H1 (cell line): ENCODE measurements at regions not wholly inside any gene's neighbourhood (a gene's known extent, or its start where the extent isn't known, plus 50 kb on each side); places are given as distances from the start of the nearest gene placed in this dataset.
A peak's percentile ranks its signal among the peaks of the same experiment; 100 is the strongest.

Source experiments
- CTCF ChIA-PET: fragments of 300-600 bp; sonication (Branson Sonifier 250); formaldehyde crosslinking; loops from one replicate; lab custom pipeline; 2021; ENCODE audit not compliant: partially characterized antibody; lab: Charles Lee
- POLR2A ChIA-PET: fragments of 300-600 bp; sonication (Branson Sonifier 250); formaldehyde crosslinking; loops from one replicate; lab custom pipeline; 2021; ENCODE audit warnings: inconsistent platforms; ENCODE audit not compliant: partially characterized antibody; lab: Charles Lee
- DNase-seq, 2 experiments: peaks; one replicate each; pipeline versions ENCODE4 v3.0.0 to v3.0.0-alpha.2; 2010 to 2022; ENCODE audit warnings: low spot score in 2 of 2, low read depth in 1 of 2, mixed read lengths in 1 of 2
- FAIRE-seq: peaks from 2 replicates; lab custom pipeline; 2011; peaks lifted over from hg19 to GRCh38; lab: Jason Lieb, UNC
- H2AFZ ChIP-seq: 2 replicates; pipeline ENCODE4 v1.8.1; 2012; ENCODE audit warnings: low read length, inconsistent platforms
- H2AK5ac ChIP-seq: 2 replicates; pipeline ENCODE4 v1.6.1; 2013; ENCODE audit warnings: low read depth, low read length
- H2BK120ac ChIP-seq: replicated peaks from 2 replicates; pipeline ENCODE3; 2013; ENCODE audit warnings: low read depth, low read length, inconsistent platforms
- H2BK12ac ChIP-seq: 2 replicates; pipeline ENCODE4 v1.6.1; 2013; ENCODE audit warnings: low read depth, low read length
- H2BK15ac ChIP-seq: 2 replicates; pipeline ENCODE4 v1.6.1; 2013; ENCODE audit warnings: low read length
- H2BK20ac ChIP-seq: 2 replicates; pipeline ENCODE4 v1.6.1; 2013; ENCODE audit warnings: low read length
- H2BK5ac ChIP-seq: 2 replicates; pipeline ENCODE4 v1.6.1; 2013; ENCODE audit warnings: low read depth, low read length
- H3K14ac ChIP-seq: 2 replicates; pipeline ENCODE4 v1.6.1; 2013; ENCODE audit warnings: inconsistent platforms; ENCODE audit not compliant: insufficient read length
- H3K18ac ChIP-seq: 2 replicates; pipeline ENCODE4 v1.6.1; 2013; ENCODE audit warnings: low read length; ENCODE audit errors: extremely low read depth
- H3K23ac ChIP-seq: 2 replicates; pipeline ENCODE4 v1.6.1; 2013; ENCODE audit warnings: inconsistent platforms; ENCODE audit not compliant: insufficient read length
- H3K23me2 ChIP-seq: 2 replicates; pipeline ENCODE4 v1.6.1; 2013; ENCODE audit warnings: low read depth, low read length
- H3K27ac ChIP-seq: 2 replicates; pipeline ENCODE4 v1.6.1; 2011; ENCODE audit warnings: low read depth, low read length, inconsistent platforms
- H3K27me3 ChIP-seq, 4 experiments: replicated peaks in 1 of 4; 1 replicate in 1 of 4; 2 replicates in 3 of 4; pipeline versions ENCODE4 v1.6.1 to v1.8.1; 2011 to 2013; ENCODE audit warnings: low read length in 3 of 4, mild to moderate bottlenecking in 3 of 4, inconsistent platforms in 2 of 4, mixed read lengths in 2 of 4, moderate library complexity in 1 of 4; ENCODE audit not compliant: control insufficient read depth in 3 of 4, insufficient read depth in 3 of 4; ENCODE audit errors: extremely low read depth in 1 of 4
- H3K36me3 ChIP-seq, 4 experiments: 2 replicates each; pipeline versions ENCODE4 v1.6.1 to v1.8.1; 2011 to 2013; ENCODE audit warnings: mild to moderate bottlenecking in 4 of 4, low read length in 3 of 4, moderate library complexity in 2 of 4, control low read depth in 1 of 4, inconsistent platforms in 1 of 4; ENCODE audit not compliant: insufficient read depth in 4 of 4, control insufficient read depth in 2 of 4
- H3K4ac ChIP-seq: replicated peaks from 2 replicates; pipeline ENCODE3; 2013; ENCODE audit warnings: low read length, low read depth, mixed read lengths, inconsistent platforms; ENCODE audit not compliant: insufficient read length
- H3K4me1 ChIP-seq, 4 experiments: replicated peaks in 1 of 4; 1 replicate in 1 of 4; 2 replicates in 3 of 4; pipeline versions ENCODE4 v1.6.1 to v1.8.1; 2011 to 2013; ENCODE audit warnings: low read length in 3 of 4, inconsistent platforms in 2 of 4, mixed read lengths in 1 of 4; ENCODE audit not compliant: insufficient read depth in 4 of 4, control insufficient read depth in 3 of 4
- H3K4me2 ChIP-seq, 2 experiments: 2 replicates each; pipeline versions ENCODE4 v1.6.1 to v1.8.1; 2011 to 2013; ENCODE audit warnings: low read depth in 2 of 2, low read length in 2 of 2, control low read depth in 1 of 2, inconsistent platforms in 1 of 2, mild to moderate bottlenecking in 1 of 2; ENCODE audit not compliant: insufficient read depth in 1 of 2
- H3K4me3 ChIP-seq, 4 experiments: fragments of 200-600, 300-600 bp in 1 of 4; sonication (generic), shearing (Covaris generic), sonication (Bioruptor Twin) in 1 of 4; 2 replicates each; pipeline versions ENCODE4 v1.5.1 to v1.8.1; 2011 to 2016; ENCODE audit warnings: low read length in 4 of 4, low read depth in 3 of 4, control low read depth in 2 of 4, inconsistent platforms in 2 of 4, mild to moderate bottlenecking in 2 of 4, mixed read lengths in 1 of 4, moderate library complexity in 1 of 4; ENCODE audit not compliant: insufficient read depth in 2 of 4; ENCODE audit errors: extremely low read depth in 1 of 4
- H3K56ac ChIP-seq: replicated peaks from 2 replicates; pipeline ENCODE3; 2013; ENCODE audit warnings: low read depth, mild to moderate bottlenecking, mixed read lengths, low read length, inconsistent platforms; ENCODE audit not compliant: insufficient read length
- H3K79me1 ChIP-seq: 2 replicates; pipeline ENCODE4 v1.6.1; 2013; ENCODE audit warnings: low read depth, low read length, control low read depth
- H3K79me2 ChIP-seq, 2 experiments: 2 replicates each; pipeline versions ENCODE4 v1.6.1 to v1.8.1; 2012 to 2013; ENCODE audit warnings: low read length in 2 of 2, mild to moderate bottlenecking in 2 of 2, inconsistent platforms in 1 of 2; ENCODE audit not compliant: insufficient read depth in 2 of 2, control insufficient read depth in 1 of 2
- H3K9ac ChIP-seq, 4 experiments: replicated peaks in 1 of 4; 1 replicate in 1 of 4; 2 replicates in 3 of 4; pipeline versions ENCODE4 v1.6.1 to v1.8.1; 2011 to 2013; ENCODE audit warnings: low read depth in 3 of 4, low read length in 3 of 4, control low read depth in 2 of 4, mild to moderate bottlenecking in 2 of 4, moderate library complexity in 2 of 4, inconsistent platforms in 1 of 4; ENCODE audit errors: extremely low read depth in 1 of 4
- H3K9me3 ChIP-seq, 2 experiments: 2 replicates each; pipeline versions ENCODE4 v1.6.1 to v1.8.1; 2012 to 2013; ENCODE audit warnings: mild to moderate bottlenecking in 2 of 2, moderate library complexity in 2 of 2, control low read depth in 1 of 2, inconsistent platforms in 1 of 2, low read depth in 1 of 2, low read length in 1 of 2, mixed read lengths in 1 of 2; ENCODE audit not compliant: insufficient read depth in 2 of 2
- H4K20me1 ChIP-seq, 2 experiments: replicated peaks in 1 of 2; 2 replicates each; pipeline versions ENCODE3 to v1.8.1; 2011 to 2013; ENCODE audit warnings: inconsistent platforms in 2 of 2, low read length in 2 of 2, mild to moderate bottlenecking in 1 of 2; ENCODE audit not compliant: insufficient read depth in 2 of 2, control insufficient read depth in 1 of 2
- H4K5ac ChIP-seq: 2 replicates; pipeline ENCODE4 v1.6.1; 2013; ENCODE audit warnings: low read length, low read depth, mixed read lengths, inconsistent platforms; ENCODE audit not compliant: insufficient read length
- H4K8ac ChIP-seq: 2 replicates; pipeline ENCODE4 v1.8.0; 2013; ENCODE audit warnings: mild to moderate bottlenecking, moderate library complexity, low read length, inconsistent platforms; ENCODE audit not compliant: insufficient read depth; ENCODE audit errors: extremely low read depth
- H4K91ac ChIP-seq: replicated peaks from 2 replicates; pipeline ENCODE3; 2013; ENCODE audit warnings: low read length, mixed read lengths, inconsistent platforms; ENCODE audit not compliant: insufficient read length
- ATF3 ChIP-seq: IDR thresholded peaks from 2 replicates; pipeline ENCODE4 v1.6.1; 2011; ENCODE audit warnings: low read depth, mild to moderate bottlenecking, low read length; ENCODE audit not compliant: insufficient read depth
- CHD1 ChIP-seq: IDR thresholded peaks from 2 replicates; pipeline ENCODE4 v1.6.1; 2012; ENCODE audit warnings: low read depth, low read length, improper control_type of control experiment
- CREB1 ChIP-seq: IDR thresholded peaks from 2 replicates; pipeline ENCODE4 v1.6.1; 2012; ENCODE audit warnings: inconsistent platforms
- CTBP2 ChIP-seq: IDR thresholded peaks from 2 replicates; pipeline ENCODE4 v1.7.0; 2011; ENCODE audit warnings: borderline replicate concordance, mild to moderate bottlenecking, moderate library complexity, mixed read lengths, low read length; ENCODE audit not compliant: insufficient read depth, insufficient read length
- EP300 ChIP-seq, 2 experiments: IDR thresholded peaks; 1 replicate in 1 of 2; 2 replicates in 1 of 2; pipeline ENCODE4 v1.6.1; 2011 to 2012; ENCODE audit warnings: low read depth in 2 of 2, low read length in 2 of 2, mild to moderate bottlenecking in 2 of 2, borderline replicate concordance in 1 of 2, inconsistent platforms in 1 of 2, moderate library complexity in 1 of 2
- FOSL1 ChIP-seq: IDR thresholded peaks from 2 replicates; pipeline ENCODE4 v1.6.1; 2011; ENCODE audit warnings: mild to moderate bottlenecking, low read depth, low read length, moderate library complexity; ENCODE audit not compliant: insufficient read depth
- GTF2F1 ChIP-seq: IDR thresholded peaks from 2 replicates; pipeline ENCODE4 v1.6.1; 2012; ENCODE audit warnings: low read depth, low read length, improper control_type of control experiment, borderline replicate concordance
- HDAC2 ChIP-seq, 2 experiments: fragments of 300-600 bp in 1 of 2; sonication (generic) in 1 of 2; IDR thresholded peaks; 2 replicates each; pipeline ENCODE4 v1.6.1; 2011 to 2012; ENCODE audit warnings: low read depth in 2 of 2, low read length in 2 of 2, mild to moderate bottlenecking in 2 of 2, moderate library complexity in 2 of 2, borderline replicate concordance in 1 of 2, inconsistent platforms in 1 of 2
- KDM1A ChIP-seq: fragments of 200-600, 300-600 bp; sonication (generic); IDR thresholded peaks from 2 replicates; pipeline ENCODE4 v1.7.1; 2016; ENCODE audit warnings: mild to moderate bottlenecking, low read length, borderline replicate concordance
- SIRT6 ChIP-seq: IDR thresholded peaks from one replicate; pipeline ENCODE4 v1.7.1; 2012; ENCODE audit warnings: low read length, inconsistent platforms
- SUZ12 ChIP-seq: fragments of 200-600 bp; sonication (generic); IDR thresholded peaks from 2 replicates; pipeline ENCODE4 v1.6.1; 2012; ENCODE audit warnings: mild to moderate bottlenecking, inconsistent platforms, low read length, moderate library complexity, mixed read lengths
- TBP ChIP-seq: IDR thresholded peaks from 2 replicates; pipeline ENCODE4 v1.6.1; 2011; ENCODE audit warnings: low read depth, low read length, improper control_type of control experiment
- TCF12 ChIP-seq: IDR thresholded peaks from 2 replicates; pipeline ENCODE4 v1.6.1; 2011; ENCODE audit warnings: low read depth, mild to moderate bottlenecking, low read length
- TEAD4 ChIP-seq: IDR thresholded peaks from 2 replicates; pipeline ENCODE4 v1.6.1; 2012; ENCODE audit warnings: low read depth, low read length, inconsistent platforms, mixed read lengths
- WGBS, 2 experiments: shearing (Covaris generic) in 1 of 2; methylation state at CpG; one replicate each; pipeline versions ENCODE4 v1.1.6 to v1.1.7; 2013 to 2015; ENCODE audit warnings: low lambda C conversion rate in 2 of 2, mixed read lengths in 2 of 2, inconsistent platforms in 1 of 2, low coverage in 1 of 2, missing lambda C conversion rate in 1 of 2; ENCODE audit not compliant: insufficient replicate concordance in 2 of 2, insufficient coverage in 1 of 2, insufficient read length in 1 of 2; ENCODE audit errors: extremely low coverage in 1 of 2, missing lambda C conversion rate in 1 of 2; 5-methylcytosine and 5-hydroxymethylcytosine counted together

GRCh38 chr11:71371674-71372069 is 76.5 kb downstream of the DHCR7 start:
- Histone ChIP-seq H3K27me3 (no peaks in the 10 kb centered on the region; a peak in 2 of 7 replicates), H3K18ac (no peak overlapping the region), H3K79me1 (no peaks in the 10 kb centered on the region), H3K9me3 (no peaks in the 10 kb centered on the region), H2AFZ (no peak overlapping the region), H3K4me1 (peaks cover 0 to 4% (median 3%) of the 10 kb centered on the region in 4 experiments; a peak in 2 of 7 replicates), H3K4ac (no peak overlapping the region), H4K20me1 (no peaks in the 10 kb centered on the region), H3K9ac (no peak overlapping the region), H4K5ac (no peak overlapping the region), H3K56ac (no peak overlapping the region), H3K79me2 (no peaks in the 10 kb centered on the region), H3K23me2 (no peaks in the 10 kb centered on the region), H3K4me2 (no peak overlapping the region), H2BK20ac (0 out of 2 replicates have a peak overlapping the region, but pooled peaks have one; percentile 80), H2BK5ac (no peak overlapping the region), H2BK12ac (no peak overlapping the region), H4K8ac (no peak overlapping the region), H3K27ac (no peak overlapping the region), H4K91ac (no peak overlapping the region), H3K36me3 (no peaks in the 10 kb centered on the region), H3K14ac (no peak overlapping the region), H2BK15ac (no peak overlapping the region), H3K4me3 (no peak overlapping the region), H2BK120ac (no peak overlapping the region), H3K23ac (no peak overlapping the region), H2AK5ac (no peak overlapping the region)
- CTCF ChIA-PET, result interaction anchor here (0.9 to 7.5 kb wide), 31 partner anchors 11 to 617 kb away, joined by 3 to 64 read pairs (median 4); partner anchors contain the start of gene SHANK2
- DNase-seq (no peak), FAIRE-seq (no peak)
- WGBS, 2 experiments, result 81% methylated on average over 2 of the region's 2 CpGs; no CpG with 5 or more reads in 1 of the 2 experiments
- POLR2A ChIA-PET, result no interaction called here
- TF ChIP-seq HDAC2 (IDR thresholded peaks at IDR 0.05; ENCODE audit: borderline replicate concordance in 1 of 2, low read depth in 2 of 2, low read length in 2 of 2) (no peak), TBP (no peak), CHD1 (no peak), TCF12 (no peak), FOSL1 (no peak), CTBP2 (no peak), SUZ12 (no peak), CREB1 (no peak), SIRT6 (no peak), EP300 (IDR thresholded peaks at IDR 0.05; ENCODE audit: borderline replicate concordance in 1 of 2, low read depth in 2 of 2, low read length in 2 of 2) (no peak), ATF3 (no peak), TEAD4 (no peak), KDM1A (no peak), GTF2F1 (no peak)
